ENCODE measurements at regions not wholly inside any gene's neighbourhood (a gene's known extent, or its start where the extent isn't known, plus 50 kb on each side); places are given as distances from the start of the nearest gene placed in this dataset.

DNA sequence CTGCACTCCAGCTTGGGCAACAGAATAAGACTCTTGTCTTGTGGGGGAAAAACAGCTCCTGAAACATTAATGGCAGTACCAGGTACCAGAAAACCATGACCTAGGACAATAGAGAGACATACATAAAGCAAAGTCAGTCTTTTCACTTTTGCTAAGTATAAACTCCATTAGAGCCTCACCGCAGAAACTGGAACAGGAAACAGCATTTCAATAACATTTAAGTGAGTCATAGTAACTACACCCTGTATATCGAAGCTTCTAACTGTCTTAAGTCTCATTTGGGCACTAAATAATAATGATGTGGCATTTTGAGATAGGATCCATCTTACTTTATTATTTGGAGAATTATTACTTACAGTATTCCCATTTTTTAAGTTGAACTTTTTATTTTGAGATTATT lies 517.8 kb upstream of the CELF2 start:
- no peak for DNase-seq (ENCODE audit: low read depth, low spot score)

DNA sequence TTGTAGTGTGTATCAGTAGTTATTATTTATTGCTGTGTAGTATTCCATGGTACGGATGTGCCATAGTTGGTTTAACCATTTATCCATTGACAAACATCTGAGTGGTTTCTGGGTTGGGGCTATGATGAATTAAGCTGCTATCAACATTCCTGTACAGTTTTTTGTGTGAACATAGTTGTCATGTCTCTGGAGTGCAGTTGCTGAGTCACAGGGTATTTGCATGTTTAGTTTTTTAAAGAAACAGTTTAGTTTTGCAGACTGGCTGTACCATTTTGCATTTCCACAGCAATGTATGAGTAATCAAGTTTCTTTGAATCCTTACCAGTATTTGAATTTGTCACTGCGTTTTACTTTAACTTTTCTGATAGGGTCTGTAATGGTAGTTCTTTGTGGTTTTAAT lies 516.7 kb upstream of the CELF2 start:
- no peak for DNase-seq (ENCODE audit: low read depth, low spot score)

DNA sequence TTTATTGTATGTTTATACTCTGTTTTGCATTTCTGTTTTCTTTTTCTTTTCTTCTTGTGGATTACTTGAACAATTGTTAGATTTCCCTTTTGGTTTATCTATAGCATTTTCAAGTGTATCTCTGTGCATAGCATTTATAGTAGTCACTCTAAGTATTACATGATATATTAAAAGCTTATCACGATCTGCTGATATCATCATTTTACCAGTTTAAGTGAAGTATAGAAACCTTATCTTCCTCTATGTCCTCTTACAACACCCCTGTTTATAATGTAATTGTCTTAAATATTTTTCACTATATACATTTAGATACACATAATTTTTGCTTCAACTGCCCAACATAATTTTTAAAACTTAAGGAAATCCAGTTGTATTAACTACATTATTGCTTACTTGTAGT lies 513.9 kb upstream of the CELF2 start:
- no peak for DNase-seq (ENCODE audit: low read depth, low spot score)

DNA sequence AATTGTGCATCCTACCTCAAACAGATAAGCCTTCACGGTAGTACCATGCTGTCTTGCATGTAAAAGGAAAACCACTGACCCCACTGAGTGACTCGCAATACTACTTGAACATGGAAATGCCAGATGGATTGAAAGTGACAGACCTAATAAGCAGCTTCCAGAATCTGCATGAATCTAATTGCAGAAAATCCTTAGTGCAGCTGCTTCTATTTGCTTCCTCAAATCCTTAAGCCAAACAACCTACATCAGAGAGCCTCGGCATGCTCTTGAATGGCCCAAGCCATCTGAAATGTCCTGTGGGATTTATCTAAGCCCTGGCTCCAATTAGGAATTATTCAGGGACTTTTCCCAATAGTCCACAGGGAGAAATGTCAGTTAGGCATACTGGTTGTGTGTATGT lies 509.5 kb upstream of the CELF2 start:
- DNase-seq (ENCODE audit: low read depth, low spot score), result no peak

DNA sequence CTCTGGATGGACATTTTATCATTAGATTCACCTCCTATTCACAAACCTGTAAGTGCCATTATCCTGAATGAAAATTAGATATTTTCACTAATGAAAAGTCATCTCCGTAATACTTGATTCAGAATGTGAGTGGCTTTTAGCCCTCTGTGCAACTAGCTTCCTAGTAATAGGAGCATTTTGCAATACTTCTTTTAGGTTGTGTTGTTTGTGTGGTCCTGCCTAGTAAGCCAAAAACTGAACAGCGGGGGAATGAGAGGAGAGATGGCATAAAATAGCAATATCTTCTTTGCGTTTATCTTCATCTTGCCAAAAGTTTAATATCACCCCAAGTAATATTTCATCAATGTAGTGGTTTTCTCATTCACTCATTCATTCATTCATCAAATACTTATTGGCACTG lies 507.5 kb upstream of the CELF2 start:
- no peak for DNase-seq (ENCODE audit: low read depth, low spot score)

DNA sequence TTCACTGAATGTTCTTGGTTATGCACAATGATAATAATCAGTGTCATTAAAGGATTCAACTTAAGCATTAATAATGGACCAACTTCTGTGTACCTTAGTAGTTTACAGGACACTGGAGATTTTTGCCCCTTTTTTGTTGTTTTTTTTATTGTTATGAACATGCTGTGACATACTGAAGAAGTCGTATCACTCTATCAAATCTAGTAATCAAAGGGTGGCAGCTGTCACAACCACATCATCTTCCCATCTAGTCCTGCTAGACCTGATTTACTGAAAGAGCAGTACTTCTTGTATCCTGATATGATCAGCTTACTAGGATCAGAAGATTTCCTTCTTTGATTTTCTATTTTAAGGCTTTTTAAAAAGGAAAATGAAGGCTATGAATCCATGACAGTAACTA lies 504.6 kb upstream of the CELF2 start:
- DNase-seq (ENCODE audit: low read depth, low spot score), result no peak

DNA sequence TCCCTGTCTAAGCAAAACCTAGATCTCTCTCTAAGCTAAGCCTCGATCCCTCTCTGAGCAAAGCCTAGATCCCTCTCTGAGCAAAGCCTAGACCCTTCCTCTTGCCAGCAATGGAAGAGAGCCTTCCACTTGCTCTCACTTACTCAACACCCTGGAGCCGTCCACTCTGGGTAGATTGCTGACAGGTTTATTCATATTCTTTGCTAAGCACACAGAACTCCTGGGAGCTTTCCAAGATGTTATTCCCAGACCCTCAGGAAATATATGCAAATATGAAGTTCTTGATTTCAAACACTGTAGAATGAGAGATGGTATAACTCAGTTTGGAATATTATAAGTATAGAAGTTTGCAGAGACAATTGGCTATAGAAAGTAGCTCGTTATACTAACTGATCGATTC lies 503.8 kb upstream of the CELF2 start:
- DNase-seq (ENCODE audit: low read depth, low spot score), result no peak

DNA sequence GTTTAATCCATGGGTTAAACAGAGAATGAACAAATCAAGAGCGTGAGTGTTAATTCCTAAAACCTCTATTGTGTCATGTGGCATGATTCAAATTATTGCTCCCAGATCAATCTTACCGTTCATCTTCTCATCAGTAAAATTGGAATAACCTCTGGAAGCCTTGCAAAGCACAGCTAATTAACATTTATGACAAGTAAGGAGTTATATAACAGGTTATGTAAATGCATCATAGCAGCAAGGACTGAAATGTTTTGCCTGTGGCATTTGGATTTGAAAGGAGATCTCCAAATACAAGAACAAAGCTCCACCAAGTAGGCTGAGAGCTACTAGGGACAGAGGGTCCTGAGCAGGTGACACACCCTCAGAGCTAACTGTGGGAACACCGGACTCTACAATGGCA lies 502.9 kb upstream of the CELF2 start:
- DNase-seq (ENCODE audit: low read depth, low spot score), result no peak

DNA sequence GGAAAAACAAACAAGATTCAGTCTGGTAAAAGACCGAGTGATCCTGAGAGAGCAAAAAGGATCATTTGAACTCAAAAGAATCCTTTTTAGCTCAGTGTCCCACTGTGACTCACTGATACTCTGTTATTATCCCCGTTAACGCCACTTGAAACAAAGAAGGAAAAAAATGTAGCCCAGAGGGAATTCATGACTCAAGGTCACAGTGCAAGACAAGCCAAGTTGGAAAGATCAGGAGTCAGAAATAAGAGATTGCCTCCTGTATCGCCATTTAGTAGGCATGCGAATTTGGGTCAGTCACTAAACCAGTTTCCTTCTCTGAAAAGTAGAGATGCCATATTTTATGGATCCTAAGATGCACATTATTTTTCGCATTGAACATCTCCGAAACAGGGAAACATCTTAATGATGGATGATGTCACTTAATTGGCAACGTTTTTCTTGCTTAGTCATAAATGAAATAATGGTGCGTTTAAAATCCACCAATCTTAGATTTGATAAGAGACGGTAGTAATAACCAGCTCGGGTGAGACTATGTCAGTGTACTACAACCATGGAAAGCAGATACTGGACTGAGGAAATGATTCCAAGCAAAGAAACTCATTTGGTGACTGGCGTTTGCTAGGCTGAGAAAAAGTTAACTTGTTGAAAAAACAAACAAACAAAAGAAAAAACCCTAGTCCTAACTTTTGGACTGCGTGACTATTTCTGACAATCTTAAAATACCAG lies 502.0 kb upstream of the CELF2 start:
- no peak for DNase-seq (ENCODE audit: low read depth, low spot score)

DNA sequence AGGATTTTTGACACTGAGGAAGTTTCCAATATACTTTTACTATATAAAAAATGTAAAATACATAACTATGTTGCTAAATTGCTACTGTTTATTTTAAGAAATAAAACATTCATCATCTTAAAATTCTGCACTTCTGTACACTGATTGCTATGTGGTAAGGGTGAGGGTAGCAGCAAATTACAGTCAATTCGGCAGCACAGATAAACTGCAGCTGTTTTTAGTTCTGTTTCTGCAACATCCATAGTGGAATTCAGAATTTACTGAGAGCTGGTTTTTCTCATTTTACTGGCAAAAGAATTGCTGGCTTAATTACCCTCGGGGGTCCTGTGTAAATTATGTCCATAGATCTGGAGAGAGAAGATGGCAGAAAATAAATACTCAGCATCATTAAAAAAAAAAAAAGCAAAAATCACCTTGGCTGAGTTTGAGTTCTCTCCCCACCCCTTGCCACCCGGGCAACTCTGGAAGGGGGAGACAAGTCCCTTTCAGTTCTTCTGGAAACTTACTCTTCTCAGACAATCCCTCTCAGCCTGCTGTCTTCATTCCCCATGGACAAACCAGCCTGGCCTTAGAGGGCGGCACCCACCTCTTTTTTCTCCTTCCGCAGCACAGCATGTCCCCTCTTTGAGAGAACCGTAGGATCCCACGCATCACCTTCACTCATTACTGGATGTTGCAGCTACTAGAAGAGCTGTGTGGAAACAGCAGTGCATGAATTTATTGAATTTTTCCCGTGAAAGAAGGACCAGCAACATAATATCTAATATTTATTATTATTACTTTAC lies 501.1 kb upstream of the CELF2 start:
- no peak for DNase-seq (ENCODE audit: low read depth, low spot score)

DNA sequence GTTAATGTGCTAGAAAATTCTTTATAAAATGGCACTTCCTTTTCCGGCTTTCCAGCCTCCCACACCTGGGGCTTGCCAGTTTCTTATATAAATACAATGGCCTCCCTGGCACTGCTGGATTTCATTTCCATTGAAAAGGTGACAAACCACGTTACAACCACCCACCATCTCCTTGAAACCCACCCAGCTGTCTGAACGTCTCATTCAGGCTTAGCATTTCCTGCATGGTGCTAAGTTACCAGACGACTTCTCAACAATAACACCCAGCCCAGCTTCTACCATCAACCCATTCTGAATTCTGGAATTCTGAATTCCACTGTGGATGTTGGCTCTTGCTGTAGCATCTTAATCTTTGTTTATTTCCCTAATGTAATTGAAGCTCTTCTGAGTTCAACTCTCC lies 499.8 kb upstream of the CELF2 start:
- no peak for DNase-seq (ENCODE audit: low read depth, low spot score)

DNA sequence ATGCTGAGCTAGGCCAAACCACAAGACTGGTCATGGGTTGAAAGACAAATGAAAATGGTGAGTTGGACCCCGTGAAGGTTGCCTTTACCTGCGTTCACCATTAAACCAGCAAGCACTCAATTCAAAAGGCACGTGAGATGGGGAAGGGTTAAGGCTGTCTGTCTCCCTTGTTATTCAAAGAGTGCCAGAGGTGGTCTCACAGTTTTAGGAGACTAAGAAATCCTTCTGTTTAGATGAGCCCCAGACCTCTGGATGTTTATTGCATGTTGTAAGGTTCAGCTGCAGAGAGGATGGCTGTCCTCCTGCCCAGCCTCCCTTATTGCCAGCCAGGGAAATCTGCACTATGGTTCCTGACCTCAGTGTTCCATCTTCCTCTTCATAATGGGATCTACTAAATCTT lies 498.0 kb upstream of the CELF2 start:
- DNase-seq (ENCODE audit: low read depth, low spot score), result no peak

DNA sequence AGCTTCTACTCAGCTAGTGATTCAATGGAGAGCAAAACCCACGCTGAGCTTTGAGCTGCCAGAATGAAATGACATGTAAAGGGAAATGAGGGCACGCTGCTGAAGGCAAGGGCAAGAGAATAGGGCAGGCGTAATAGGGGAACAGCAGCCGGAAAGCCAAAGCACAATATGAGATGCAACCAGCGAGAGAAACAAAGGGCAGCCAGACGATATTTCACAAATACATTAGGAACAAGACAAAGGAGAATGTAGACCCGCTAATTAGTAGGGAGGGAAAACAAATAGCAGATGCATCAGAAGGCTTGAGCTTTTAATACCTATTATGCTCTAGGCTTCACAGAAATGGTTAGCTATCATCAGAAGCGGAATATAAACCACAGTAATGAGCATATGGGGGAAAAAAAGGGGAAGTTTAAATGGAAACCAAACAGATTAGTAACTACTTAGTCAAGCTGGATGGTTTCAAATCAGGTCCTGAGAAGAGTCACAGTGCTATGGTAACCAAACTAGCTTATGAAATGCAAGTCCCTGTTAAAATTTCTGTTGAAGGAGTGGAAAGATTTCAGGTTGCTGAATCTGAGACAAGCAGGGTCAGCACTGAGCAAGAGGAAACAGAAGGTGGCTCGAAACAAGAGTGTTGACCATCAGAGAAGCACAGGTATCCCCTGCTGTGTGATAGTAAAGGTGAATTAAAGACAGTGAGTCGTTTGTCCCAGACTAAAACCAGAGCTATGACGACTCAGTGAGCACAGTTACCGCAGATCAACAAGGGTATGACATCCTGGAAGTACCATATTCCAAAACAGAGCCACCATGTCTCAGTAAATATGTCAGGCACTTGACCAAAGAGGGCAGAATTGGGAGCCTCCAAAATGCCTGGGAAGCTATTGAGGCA lies 496.9 kb upstream of the CELF2 start:
- DNase-seq (ENCODE audit: low read depth, low spot score), result no peak

DNA sequence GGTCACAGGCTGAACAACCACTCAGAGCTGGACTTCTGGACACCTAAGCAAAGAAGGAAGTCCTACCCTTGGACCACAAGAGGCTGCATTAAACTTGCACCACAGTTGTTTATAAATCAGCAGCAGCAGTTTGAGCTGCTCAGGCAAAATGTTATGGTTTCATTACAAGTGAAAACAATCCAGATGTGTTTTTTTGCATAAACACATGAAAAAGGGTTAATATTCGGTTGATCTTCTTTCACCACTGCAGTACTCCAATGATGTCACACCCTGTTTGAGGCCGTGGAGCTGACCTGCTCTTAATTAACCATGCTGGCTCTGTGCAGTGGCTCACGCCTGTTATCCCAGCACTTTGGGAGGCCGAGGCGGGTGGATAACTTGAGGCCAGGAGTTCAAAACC lies 490.8 kb upstream of the CELF2 start:
- DNase-seq (ENCODE audit: low read depth, low spot score), result no peak

DNA sequence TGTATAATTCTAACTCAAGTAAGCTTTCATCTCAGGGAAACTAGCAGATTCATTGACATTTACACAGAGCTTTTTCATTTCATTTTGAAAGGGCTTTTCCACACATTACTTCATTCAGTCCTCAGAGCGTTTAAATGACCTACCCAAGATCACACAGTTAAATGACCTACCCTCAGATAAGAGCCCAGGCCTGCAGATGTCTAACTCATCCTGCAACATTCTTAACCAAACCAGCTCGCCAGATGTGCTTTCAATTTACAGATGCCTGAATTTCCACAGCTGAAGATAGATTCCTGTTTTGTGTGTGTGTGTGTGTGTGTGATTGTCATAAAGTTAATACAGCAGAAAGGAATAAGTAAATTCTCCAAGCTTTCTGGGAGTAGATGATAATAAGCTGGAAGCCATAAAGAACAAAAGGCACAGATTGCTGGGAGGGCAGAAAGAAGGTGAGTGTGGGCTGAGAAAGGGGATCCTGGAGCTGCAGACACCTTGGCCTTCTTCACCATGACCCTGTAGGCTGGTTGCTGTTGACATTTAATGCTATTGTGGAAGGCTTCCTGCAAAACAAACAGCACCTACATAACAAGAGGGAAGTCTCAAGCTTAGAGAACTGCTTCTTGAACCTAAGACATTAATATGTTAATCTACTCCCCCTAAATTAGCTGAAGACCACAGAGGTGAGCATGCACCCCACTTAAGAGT lies 489.7 kb upstream of the CELF2 start:
- DNase-seq (ENCODE audit: low read depth, low spot score), result no peak

DNA sequence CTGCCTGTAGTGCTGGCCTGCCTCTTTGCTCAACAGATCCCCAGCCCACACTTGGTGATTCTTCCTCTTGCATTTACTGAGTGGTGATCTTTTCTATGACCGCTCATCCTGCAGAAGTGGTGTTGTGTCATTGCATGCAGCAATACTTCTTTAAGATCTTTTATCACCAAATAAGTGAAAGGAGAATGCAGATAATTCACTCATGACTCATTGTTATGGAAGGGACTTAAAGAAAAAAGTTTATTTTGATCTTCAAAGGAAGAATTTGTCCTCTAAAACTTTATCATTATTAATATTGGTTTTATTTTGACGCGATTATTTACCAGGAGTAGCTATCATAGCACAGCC lies 489.1 kb upstream of the CELF2 start:
- DNase-seq (ENCODE audit: low read depth, low spot score), result no peak

DNA sequence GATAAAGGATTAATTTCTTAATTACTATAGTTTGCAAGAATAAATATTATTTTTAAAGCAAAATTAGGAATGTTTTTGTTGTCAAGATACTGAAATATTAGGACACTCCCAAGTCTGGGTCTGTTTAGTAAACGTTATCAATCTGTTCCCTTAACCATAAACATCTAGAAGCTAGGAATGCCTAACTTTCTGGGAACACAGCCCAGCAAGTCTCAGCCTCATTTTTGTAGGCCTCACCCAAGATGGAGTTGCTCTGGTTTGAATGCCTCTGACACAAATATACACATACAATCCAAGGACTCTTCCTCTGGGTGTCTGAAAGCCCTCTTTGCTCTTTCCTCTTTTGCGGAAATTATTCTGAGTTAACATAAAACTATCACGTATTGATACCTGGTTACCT lies 487.4 kb upstream of the CELF2 start:
- no peak for DNase-seq (ENCODE audit: low read depth, low spot score)

DNA sequence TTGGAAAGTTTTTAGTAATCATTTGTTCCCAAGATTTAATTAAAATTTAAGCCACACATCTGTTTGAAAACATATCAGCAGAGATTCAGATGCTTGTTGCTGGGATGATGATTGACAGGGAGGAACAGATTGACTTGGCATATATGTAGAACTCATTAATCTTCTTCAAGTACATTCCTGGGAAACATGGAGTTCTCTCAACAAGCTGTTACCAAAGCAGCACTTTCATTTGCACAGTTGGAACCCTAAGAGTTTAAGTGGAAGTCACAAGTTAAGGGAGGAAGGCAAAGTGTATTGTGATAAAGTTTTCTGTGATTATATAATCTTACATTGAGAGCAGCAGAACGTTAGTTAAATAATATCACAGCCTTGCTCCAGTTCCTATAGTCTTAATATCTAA lies 485.4 kb upstream of the CELF2 start:
- no peak for DNase-seq (ENCODE audit: low read depth, low spot score)

DNA sequence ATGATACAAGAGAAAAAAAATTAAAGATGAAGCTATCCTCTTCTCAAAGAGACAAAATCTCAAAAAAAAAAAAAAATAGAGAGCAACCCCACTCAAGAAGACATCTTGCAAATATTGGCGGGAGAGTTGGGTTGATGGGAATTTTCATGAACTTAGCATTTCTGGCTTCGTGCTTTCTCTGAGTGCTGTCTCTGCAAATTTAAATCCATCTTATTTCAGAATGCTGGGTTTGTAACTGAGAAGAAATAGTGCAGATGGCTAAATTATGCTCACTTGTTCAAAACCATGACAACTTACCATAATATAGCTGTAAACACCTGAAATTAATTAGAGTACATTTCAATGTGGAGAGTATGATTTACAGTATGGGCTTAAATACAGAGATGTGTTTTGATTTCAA lies 484.8 kb upstream of the CELF2 start:
- DNase-seq (ENCODE audit: low read depth, low spot score), result no peak

DNA sequence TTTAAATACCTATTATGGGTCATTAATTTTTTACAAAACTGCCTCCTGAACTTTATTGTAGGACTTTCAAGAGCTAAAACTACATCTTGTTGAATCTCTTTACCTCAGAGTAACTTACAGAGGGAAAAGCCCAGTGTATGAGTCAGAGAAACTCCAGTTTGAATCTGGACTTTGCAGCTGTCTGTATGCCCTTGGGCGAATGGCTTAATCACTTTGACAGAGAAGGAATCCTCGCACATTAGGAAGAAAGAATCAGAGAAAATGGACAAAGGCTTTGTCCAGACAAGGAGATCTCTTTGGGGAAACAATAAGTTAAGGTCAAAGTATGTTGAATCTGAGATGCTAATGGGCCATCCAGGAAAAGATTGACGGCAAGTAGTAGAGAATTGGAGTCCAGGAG lies 484.2 kb upstream of the CELF2 start:
- peak; percentile 33 for DNase-seq (ENCODE audit: low read depth, low spot score)

DNA sequence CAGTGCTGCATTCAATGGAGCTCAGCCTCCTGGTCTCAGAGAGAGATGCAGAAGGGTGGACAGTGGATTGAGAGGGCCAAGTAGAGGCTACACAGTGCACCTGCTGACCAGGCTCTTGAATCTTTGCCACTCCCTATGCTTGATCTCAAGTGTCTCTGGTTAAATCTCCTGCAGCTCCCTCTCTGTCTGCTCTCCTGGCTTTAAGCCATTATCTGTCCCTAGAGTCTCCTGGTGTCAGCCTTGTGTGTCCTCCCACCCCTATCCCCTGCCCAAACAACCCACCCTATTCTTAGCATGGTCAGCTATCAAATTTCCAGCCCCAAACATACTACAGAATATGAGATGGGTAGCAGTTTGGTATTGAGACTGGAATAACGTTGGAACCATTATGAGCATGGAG lies 479.3 kb upstream of the CELF2 start:
- no peak for DNase-seq (ENCODE audit: low read depth, low spot score)

DNA sequence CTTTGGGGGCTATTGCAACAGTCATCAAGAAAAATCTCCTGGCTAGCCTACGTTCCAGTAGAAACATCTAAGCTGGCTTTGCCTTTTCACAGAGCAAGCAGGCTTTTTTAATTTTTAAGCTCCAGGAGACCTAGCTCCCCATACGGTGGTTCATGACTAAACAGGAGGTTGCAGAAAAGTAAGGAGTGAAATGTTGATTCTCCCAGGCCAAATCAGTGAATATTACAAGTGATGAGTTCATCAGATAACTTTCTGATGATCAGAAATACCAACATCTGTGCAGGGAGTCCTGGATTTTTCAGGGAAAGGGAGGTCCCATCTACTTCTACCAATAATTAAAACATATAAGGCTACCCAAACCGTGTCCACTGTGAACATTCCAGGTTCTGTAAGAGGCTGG lies 477.3 kb upstream of the CELF2 start:
- DNase-seq (ENCODE audit: low read depth, low spot score), result no peak
